Neural crest cell (in vitro differentiated cells): ENCODE measurements at regions not wholly inside any gene's neighbourhood (a gene's known extent, or its start where the extent isn't known, plus 50 kb on each side); places are given as distances from the start of the nearest gene placed in this dataset.

ENCODE experiments used
- DNase-seq: peaks from one replicate; pipeline ENCODE4 v3.0.0; 2021; ENCODE audit warnings: low read depth, mixed read lengths, low spot score
- H3K27ac Mint-ChIP-seq: one replicate; pipeline ENCODE4 v1.8.0; 2021; ENCODE audit warnings: mild to moderate bottlenecking, mixed read lengths; ENCODE audit not compliant: unreplicated experiment
- H3K27me3 Mint-ChIP-seq: 2 replicates; pipeline ENCODE4 v1.8.0; 2021; ENCODE audit warnings: low read depth, mild to moderate bottlenecking, mixed read lengths
- H3K36me3 Mint-ChIP-seq: 2 replicates; pipeline ENCODE4 v1.8.0; 2021; ENCODE audit warnings: low read depth, mild to moderate bottlenecking, mixed read lengths
- H3K4me1 Mint-ChIP-seq: 2 replicates; pipeline ENCODE4 v1.8.0; 2021; ENCODE audit warnings: mixed read lengths
- H3K4me3 Mint-ChIP-seq: one replicate; pipeline ENCODE4 v1.8.0; 2021; ENCODE audit warnings: mild to moderate bottlenecking, mixed read lengths
- H3K9me3 Mint-ChIP-seq: 2 replicates; pipeline ENCODE4 v1.8.0; 2021; ENCODE audit warnings: mixed read lengths
- CTCF ChIP-seq: fragments of 200-600 bp; sonication (generic); conservative IDR thresholded peaks from 2 replicates; pipeline ENCODE4 v1.5.0; 2021; ENCODE audit warnings: antibody characterized with exemption, mild to moderate bottlenecking

DNA sequence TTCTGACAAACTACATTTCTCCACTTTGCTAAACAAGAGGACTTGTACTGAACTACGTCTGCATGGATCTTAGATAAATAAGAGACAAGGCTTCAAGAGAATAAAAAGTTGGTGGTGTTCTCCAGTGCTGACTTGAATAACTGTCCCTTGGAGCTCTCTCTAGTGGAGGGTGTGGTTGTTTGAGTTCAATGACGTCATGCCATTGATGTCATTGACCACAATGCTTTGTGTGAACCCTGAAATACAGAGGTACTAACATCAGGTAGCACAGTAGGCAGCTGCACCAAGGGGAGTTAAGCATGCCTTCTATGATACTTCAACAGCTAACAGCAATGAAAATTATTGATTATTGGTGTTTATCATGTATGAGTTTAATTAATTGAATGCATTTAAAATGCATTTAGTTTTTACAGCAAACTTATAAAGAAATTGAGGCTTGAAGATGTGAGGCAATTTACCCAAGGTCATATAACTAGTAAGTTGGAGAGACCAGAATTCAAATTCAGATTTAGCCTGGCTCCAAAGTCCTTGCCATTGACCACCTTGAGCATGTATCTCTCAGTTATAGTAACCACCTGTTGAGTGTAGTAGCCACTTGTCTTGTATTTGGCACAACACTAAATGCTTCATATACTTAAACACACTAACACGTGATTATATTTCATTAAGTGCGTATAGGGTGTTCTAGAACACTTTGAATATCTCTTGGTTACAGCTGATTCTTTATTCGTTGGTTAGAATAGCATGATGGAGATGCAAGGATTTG, 126.0 kb upstream of the ANKRD28 start:
- no peak for TF ChIP-seq CTCF
- H3K4me1 Mint-ChIP-seq, result no peaks in the 10 kb centered on the region
- DNase-seq, result no peak
- H3K9me3 Mint-ChIP-seq, result no peaks in the 10 kb centered on the region
- no peaks in the 10 kb centered on the region for H3K27me3 Mint-ChIP-seq
- no peak overlapping the region for H3K27ac Mint-ChIP-seq
- H3K4me3 Mint-ChIP-seq, result no peak overlapping the region
- H3K36me3 Mint-ChIP-seq, result no peaks in the 10 kb centered on the region

DNA sequence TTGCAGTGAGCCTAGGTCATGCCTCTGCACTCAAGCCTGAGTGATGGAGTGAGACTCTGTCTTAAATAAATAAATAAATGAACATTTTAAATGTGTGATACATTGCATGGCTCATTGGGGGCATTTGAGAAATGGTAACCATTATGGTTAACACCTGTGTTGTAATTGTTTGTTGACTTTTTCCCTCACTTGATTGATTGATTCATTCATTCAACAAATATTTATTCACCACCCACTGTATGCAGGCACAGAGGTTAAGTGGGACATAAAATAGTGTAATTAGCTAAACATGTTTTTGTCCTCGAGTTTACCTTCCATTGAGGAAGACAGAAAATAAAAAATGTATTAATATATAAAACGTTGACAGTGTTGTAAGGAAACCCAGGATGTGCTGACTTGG, 127.1 kb upstream of the ANKRD28 start:
- no peak for TF ChIP-seq CTCF
- Mint-ChIP-seq H3K4me3 (no peak overlapping the region), H3K27me3 (no peaks in the 10 kb centered on the region), H3K4me1 (peaks cover 6% of the 10 kb centered on the region), H3K9me3 (no peaks in the 10 kb centered on the region), H3K36me3 (no peaks in the 10 kb centered on the region), H3K27ac (no peak overlapping the region)
- no peak for DNase-seq

- no peak for TF ChIP-seq CTCF
- Mint-ChIP-seq H3K36me3 (no peaks in the 10 kb centered on the region), H3K4me1 (peaks cover 20% of the 10 kb centered on the region), H3K27me3 (no peaks in the 10 kb centered on the region), H3K4me3 (no peak overlapping the region), H3K9me3 (no peaks in the 10 kb centered on the region), H3K27ac (no peak overlapping the region)
- no peak for DNase-seq
These were observed 129.1 kb upstream of the ANKRD28 start for GRCh38 chr3:15926871-15927270.

- DNase-seq, result no peak
- no peak overlapping the region for H3K27ac Mint-ChIP-seq
- H3K4me3 Mint-ChIP-seq, result no peak overlapping the region
- no peak for TF ChIP-seq CTCF
- H3K27me3 Mint-ChIP-seq, result no peaks in the 10 kb centered on the region
- H3K4me1 Mint-ChIP-seq, result peaks cover 30% of the 10 kb centered on the region
- H3K36me3 Mint-ChIP-seq, result no peaks in the 10 kb centered on the region
- H3K9me3 Mint-ChIP-seq, result no peaks in the 10 kb centered on the region
These were observed 130.2 kb upstream of the ANKRD28 start for GRCh38 chr3:15927969-15928368.

DNA sequence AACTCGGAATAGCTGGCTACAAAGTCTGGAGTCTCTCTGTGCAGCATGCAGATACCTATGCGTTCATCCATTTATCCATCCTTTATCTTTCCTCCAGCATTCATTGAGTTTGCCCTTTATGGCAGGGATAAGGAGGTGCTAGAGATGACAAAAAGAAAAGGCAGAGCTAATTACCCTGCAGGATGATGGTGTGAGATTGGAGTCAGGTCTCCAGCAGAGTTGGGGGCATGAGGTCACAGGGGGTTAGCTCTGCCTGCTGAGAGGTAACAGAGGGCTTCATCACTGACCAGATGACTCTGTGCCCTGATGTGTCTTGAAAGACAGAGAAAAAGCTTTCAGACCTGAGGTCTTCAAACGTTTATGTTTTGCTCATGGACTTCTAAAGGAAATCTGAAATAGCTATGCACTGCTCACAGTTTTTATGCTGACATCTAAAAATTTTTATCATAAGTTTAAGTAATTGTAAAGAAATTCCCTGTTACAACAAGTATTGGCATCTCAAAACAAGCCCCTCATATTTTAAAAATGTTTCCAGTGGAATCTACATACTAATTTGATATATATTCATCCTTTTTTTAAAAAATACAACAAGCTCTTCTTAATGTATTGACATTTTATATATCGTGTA, 132.3 kb upstream of the ANKRD28 start:
- no peaks in the 10 kb centered on the region for H3K36me3 Mint-ChIP-seq
- peaks cover 43% of the 10 kb centered on the region for H3K4me1 Mint-ChIP-seq
- no peak overlapping the region for H3K27ac Mint-ChIP-seq
- H3K9me3 Mint-ChIP-seq, result no peaks in the 10 kb centered on the region
- no peaks in the 10 kb centered on the region for H3K27me3 Mint-ChIP-seq
- TF ChIP-seq CTCF, result no peak
- no peak for DNase-seq
- H3K4me3 Mint-ChIP-seq, result no peak overlapping the region
